HEK293 (cell line): ENCODE measurements at regions not wholly inside any gene's neighbourhood (a gene's known extent, or its start where the extent isn't known, plus 50 kb on each side); places are given as distances from the start of the nearest gene placed in this dataset.

Experiments
- CTCF ChIA-PET: fragments of 350-600 bp; formaldehyde crosslinking; extraction: SDS; loops from one replicate; lab custom pipeline; 2021; ENCODE audit warnings: antibody characterized with exemption; lab: Yijun Ruan, JAX
- POLR2A ChIA-PET: fragments of 300-600 bp; formaldehyde crosslinking; extraction: SDS; loops from one replicate; lab custom pipeline; 2020; ENCODE audit warnings: antibody characterized with exemption, inconsistent platforms; lab: Yijun Ruan, JAX
- H3K27ac ChIP-seq: fragments of 200-500 bp; sonication (Bioruptor generic); 2 replicates; pipeline ENCODE4 v1.5.1; 2014; ENCODE audit warnings: low read depth, low read length, control low read depth, inconsistent platforms; ENCODE audit errors: extremely low read depth
- H3K36me3 ChIP-seq, 2 experiments: fragments of 200-500 bp in 1 of 2; sonication (Bioruptor generic) in 1 of 2; 1 replicate in 1 of 2; 2 replicates in 1 of 2; pipeline ENCODE4 v1.5.1; 2014 to 2017; ENCODE audit warnings: inconsistent platforms in 2 of 2, low read length in 2 of 2; ENCODE audit not compliant: control insufficient read depth in 2 of 2, insufficient read depth in 1 of 2
- H3K4me1 ChIP-seq: fragments of 200-500 bp; sonication (Bioruptor generic); 2 replicates; pipeline ENCODE4 v1.5.1; 2014; ENCODE audit warnings: mild to moderate bottlenecking, low read length, inconsistent platforms; ENCODE audit not compliant: control insufficient read depth, insufficient read depth
- H3K4me3 ChIP-seq: 2 replicates; pipeline ENCODE4 v1.5.1; 2011; ENCODE audit warnings: low read depth, mild to moderate bottlenecking, control low read depth, low read length, moderate library complexity
- H3K9me3 ChIP-seq: fragments of 200-500 bp; sonication (Bioruptor generic); 2 replicates; pipeline ENCODE4 v1.5.1; 2014; ENCODE audit warnings: low read depth, low read length, inconsistent platforms; ENCODE audit not compliant: control insufficient read depth, insufficient read depth
- HOXC10 ChIP-seq: sonication (generic); formaldehyde crosslinking; IDR thresholded peaks from 2 replicates; pipeline ENCODE4 v1.8.1; 2023; ENCODE audit warnings: mild to moderate bottlenecking, missing genetic modification reagents
- ZFHX2 ChIP-seq: fragments of 450-650 bp; formaldehyde crosslinking; conservative IDR thresholded peaks from 2 replicates; pipeline ENCODE4 v1.5.1; 2016; ENCODE audit warnings: missing biosample characterization, missing genetic modification characterization
- ZFP69B ChIP-seq: fragments of 450-650 bp; formaldehyde crosslinking; IDR thresholded peaks from 2 replicates; pipeline ENCODE4 v1.5.1; 2016; ENCODE audit warnings: missing biosample characterization, missing genetic modification characterization
- ZNF248 ChIP-seq: fragments of 450-650 bp; formaldehyde crosslinking; IDR thresholded peaks from 2 replicates; pipeline ENCODE4 v1.5.1; 2017; ENCODE audit warnings: missing biosample characterization, missing genetic modification characterization
- ZNF596 ChIP-seq: fragments of 450-650 bp; IDR thresholded peaks from 2 replicates; pipeline ENCODE4 v1.5.0; 2018; ENCODE audit warnings: missing biosample characterization, mild to moderate bottlenecking, missing genetic modification characterization, moderate library complexity
- ZNF639 ChIP-seq: fragments of 450-650 bp; formaldehyde crosslinking; IDR thresholded peaks from 2 replicates; pipeline ENCODE4 v1.5.1; 2016; ENCODE audit warnings: missing biosample characterization, missing genetic modification characterization
- ZNF670 ChIP-seq: fragments of 450-650 bp; formaldehyde crosslinking; IDR thresholded peaks from 2 replicates; pipeline ENCODE4 v1.5.1; 2016; ENCODE audit warnings: missing biosample characterization, missing genetic modification characterization, low read depth
- ZNF791 ChIP-seq: fragments of 450-650 bp; formaldehyde crosslinking; IDR thresholded peaks from 2 replicates; pipeline ENCODE4 v1.5.1; 2016; ENCODE audit warnings: missing biosample characterization, missing genetic modification characterization
- ZSCAN4 ChIP-seq: fragments of 450-650 bp; formaldehyde crosslinking; IDR thresholded peaks from 2 replicates; pipeline ENCODE4 v1.5.1; 2017; ENCODE audit warnings: missing biosample characterization, missing genetic modification characterization
- TF ChIP-seq, protein P1 (sequence below): fragments of 450-650 bp; formaldehyde crosslinking; conservative IDR thresholded peaks from 2 replicates; pipeline ENCODE4 v1.5.1; 2016; ENCODE audit warnings: low read depth, missing biosample characterization, missing genetic modification characterization
- TF ChIP-seq, protein P2 (sequence below): fragments of 450-650 bp; formaldehyde crosslinking; optimal IDR thresholded peaks from 2 replicates; pipeline ENCODE3; 2016; ENCODE audit warnings: missing biosample characterization, mild to moderate bottlenecking, missing genetic modification characterization

- TF ChIP-seq, protein P1, sequence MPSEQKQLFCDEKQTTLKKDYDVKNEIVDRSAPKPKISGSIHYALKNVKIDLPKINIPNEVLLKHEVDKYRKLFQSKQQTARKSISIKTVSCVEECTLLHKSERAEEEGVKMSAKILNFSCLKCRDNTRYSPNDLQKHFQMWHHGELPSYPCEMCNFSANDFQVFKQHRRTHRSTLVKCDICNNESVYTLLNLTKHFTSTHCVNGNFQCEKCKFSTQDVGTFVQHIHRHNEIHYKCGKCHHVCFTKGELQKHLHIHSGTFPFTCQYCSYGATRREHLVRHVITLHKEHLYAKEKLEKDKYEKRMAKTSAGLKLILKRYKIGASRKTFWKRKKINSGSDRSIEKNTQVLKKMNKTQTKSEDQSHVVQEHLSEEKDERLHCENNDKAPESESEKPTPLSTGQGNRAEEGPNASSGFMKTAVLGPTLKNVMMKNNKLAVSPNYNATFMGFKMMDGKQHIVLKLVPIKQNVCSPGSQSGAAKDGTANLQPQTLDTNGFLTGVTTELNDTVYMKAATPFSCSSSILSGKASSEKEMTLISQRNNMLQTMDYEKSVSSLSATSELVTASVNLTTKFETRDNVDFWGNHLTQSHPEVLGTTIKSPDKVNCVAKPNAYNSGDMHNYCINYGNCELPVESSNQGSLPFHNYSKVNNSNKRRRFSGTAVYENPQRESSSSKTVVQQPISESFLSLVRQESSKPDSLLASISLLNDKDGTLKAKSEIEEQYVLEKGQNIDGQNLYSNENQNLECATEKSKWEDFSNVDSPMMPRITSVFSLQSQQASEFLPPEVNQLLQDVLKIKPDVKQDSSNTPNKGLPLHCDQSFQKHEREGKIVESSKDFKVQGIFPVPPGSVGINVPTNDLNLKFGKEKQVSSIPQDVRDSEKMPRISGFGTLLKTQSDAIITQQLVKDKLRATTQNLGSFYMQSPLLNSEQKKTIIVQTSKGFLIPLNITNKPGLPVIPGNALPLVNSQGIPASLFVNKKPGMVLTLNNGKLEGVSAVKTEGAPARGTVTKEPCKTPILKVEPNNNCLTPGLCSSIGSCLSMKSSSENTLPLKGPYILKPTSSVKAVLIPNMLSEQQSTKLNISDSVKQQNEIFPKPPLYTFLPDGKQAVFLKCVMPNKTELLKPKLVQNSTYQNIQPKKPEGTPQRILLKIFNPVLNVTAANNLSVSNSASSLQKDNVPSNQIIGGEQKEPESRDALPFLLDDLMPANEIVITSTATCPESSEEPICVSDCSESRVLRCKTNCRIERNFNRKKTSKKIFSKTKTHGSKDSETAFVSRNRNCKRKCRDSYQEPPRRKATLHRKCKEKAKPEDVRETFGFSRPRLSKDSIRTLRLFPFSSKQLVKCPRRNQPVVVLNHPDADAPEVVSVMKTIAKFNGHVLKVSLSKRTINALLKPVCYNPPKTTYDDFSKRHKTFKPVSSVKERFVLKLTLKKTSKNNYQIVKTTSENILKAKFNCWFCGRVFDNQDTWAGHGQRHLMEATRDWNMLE (tag by site-specific recombination), result no peak
- TF ChIP-seq ZNF639 (tag by site-specific recombination) (no peak), ZNF791 (tag by site-specific recombination) (no peak)
- TF ChIP-seq, protein P2, sequence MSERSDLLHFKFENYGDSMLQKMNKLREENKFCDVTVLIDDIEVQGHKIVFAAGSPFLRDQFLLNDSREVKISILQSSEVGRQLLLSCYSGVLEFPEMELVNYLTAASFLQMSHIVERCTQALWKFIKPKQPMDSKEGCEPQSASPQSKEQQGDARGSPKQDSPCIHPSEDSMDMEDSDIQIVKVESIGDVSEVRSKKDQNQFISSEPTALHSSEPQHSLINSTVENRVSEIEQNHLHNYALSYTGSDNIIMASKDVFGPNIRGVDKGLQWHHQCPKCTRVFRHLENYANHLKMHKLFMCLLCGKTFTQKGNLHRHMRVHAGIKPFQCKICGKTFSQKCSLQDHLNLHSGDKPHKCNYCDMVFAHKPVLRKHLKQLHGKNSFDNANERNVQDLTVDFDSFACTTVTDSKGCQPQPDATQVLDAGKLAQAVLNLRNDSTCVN (tag by site-specific recombination), result no peak
Observed at GRCh38 chr10:18959369-18959768, 89.2 kb upstream of the MALRD1 start (continued).

DNA sequence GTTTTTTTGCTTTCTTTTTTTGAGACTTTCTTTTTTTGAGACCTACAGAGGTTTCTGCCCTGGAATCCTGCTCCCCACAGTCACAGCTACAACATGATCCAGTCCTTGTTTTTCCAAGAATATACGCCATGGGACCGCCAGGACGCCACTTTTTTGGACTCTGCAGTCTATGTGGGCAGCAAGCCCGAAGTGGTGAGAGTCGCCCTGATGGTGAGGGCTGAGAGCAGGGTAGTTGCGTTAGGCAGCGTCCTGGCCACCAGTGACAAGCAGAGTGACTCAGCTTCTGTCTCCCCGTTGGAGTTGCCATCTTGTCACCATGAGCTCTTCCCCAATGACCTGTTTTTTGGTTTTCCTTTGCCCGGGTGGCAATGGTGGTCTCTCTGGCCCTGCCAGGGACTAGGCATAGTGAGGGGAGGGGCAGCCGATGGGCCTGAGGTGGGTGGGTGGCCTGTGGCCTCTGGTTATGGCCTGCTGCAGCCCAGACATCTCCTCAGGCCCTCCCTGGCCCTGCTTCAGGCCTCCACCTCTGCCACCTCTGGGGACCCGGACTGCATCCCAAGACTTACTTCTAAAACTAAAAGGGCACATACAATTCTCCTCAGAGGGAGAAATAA, 88.0 kb upstream of the MALRD1 start:
- TF ChIP-seq ZNF248 (tag by site-specific recombination), result no peak
- TF ChIP-seq ZSCAN4 (tag by site-specific recombination), result no peak
- TF ChIP-seq HOXC10 (CRISPR knock-in tag), result no peak
- no peak for TF ChIP-seq ZFHX2 (tag by site-specific recombination)
- TF ChIP-seq ZNF670 (tag by site-specific recombination), result no peak
- TF ChIP-seq, protein P1 (tag by site-specific recombination), result no peak
- no peak for TF ChIP-seq ZFP69B (tag by site-specific recombination)
- no peak for TF ChIP-seq ZNF596 (tag by site-specific recombination)
- ChIA-PET POLR2A (no interaction called here), CTCF (interaction anchor here (0.6 kb wide), 1 partner anchor 518 kb away, joined by 3 read pairs; no protein-coding TSS in a partner anchor)
- no peak overlapping the region for H3K27ac ChIP-seq
- H3K9me3 ChIP-seq, result no peaks in the 10 kb centered on the region
- H3K4me1 ChIP-seq, result no peaks in the 10 kb centered on the region
- no peak overlapping the region for H3K4me3 ChIP-seq
- H3K36me3 ChIP-seq, result no peaks in the 10 kb centered on the region
